Activated naive CD8-positive, alpha-beta T cell treated with anti-CD3 and anti-CD28 coated beads, Interleukin-2, amount 10 ng/mL, durations not matched to agents 7 days and 5 days (primary cell): ENCODE measurements at regions not wholly inside any gene's neighbourhood (a gene's known extent, or its start where the extent isn't known, plus 50 kb on each side); places are given as distances from the start of the nearest gene placed in this dataset.
A peak's percentile ranks its signal among the peaks of the same experiment; 100 is the strongest.
"Not testable (repeated sequence)": the region's sequence is repeated elsewhere in the genome, so short reads cannot be mapped to it uniquely, and the experiment has no call there.

Source experiments
- ATAC-seq: fragments of 150-1000 bp; cut with Tn5 transposase; one replicate; pipeline ENCODE4 v1.10.0; 2021; ENCODE audit warnings: low read depth, moderate library complexity
- POLR2A ChIA-PET: fragments of 350-600 bp; sonication (Branson Sonifier 250); formaldehyde crosslinking; loops from one replicate; lab custom pipeline; 2021; ENCODE audit warnings: antibody characterized with exemption; lab: Charles Lee
- DNase-seq: peaks from one replicate; pipeline ENCODE4 v3.0.0; 2021
- H3K27ac Mint-ChIP-seq: one replicate; pipeline ENCODE4 v1.8.0; 2022; ENCODE audit warnings: mild to moderate bottlenecking, mixed read lengths
- H3K27me3 Mint-ChIP-seq: one replicate; pipeline ENCODE4 v1.8.0; 2022; ENCODE audit warnings: mild to moderate bottlenecking, moderate library complexity, mixed read lengths
- H3K36me3 Mint-ChIP-seq: one replicate; pipeline ENCODE4 v1.8.0; 2021; ENCODE audit warnings: mild to moderate bottlenecking, mixed read lengths
- H3K4me1 Mint-ChIP-seq: one replicate; pipeline ENCODE4 v1.8.0; 2021; ENCODE audit warnings: mixed read lengths
- H3K4me3 Mint-ChIP-seq: one replicate; pipeline ENCODE4 v1.8.0; 2022; ENCODE audit warnings: mild to moderate bottlenecking, moderate library complexity, mixed read lengths
- H3K9me3 Mint-ChIP-seq: one replicate; pipeline ENCODE4 v1.8.0; 2021; ENCODE audit warnings: mixed read lengths

DNA sequence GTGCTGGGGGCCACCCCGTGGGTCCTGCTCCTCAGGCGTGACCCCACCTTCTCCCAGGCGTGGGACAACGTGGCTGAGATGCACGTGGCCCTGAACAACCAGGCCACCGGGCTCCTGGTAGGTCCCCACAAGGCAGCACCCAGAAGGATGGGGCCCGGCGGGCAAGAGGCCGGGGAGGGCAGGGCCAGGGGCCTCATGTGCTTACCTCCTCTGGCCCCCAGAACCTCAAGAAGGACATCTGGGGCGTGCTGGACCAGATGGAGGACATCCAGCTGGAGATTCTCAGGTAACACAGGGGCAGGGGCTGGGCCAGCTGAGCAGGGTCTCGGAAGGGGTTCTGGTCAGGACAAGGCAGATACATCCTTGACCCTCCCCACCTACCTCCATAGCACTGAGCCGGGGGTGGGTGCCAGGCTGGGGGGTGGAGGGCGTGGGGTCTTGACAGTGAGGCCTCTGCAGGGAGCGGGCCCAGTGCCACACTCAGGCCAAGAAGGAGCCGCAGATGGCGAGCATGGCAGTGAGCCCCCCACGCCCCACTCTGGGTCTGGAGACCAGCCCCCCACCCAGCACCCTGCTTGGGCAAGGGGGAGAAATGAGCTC, 186.3 kb downstream of the IGLL1 start:
- no peaks in the 10 kb centered on the region for H3K36me3 Mint-ChIP-seq
- H3K9me3 Mint-ChIP-seq = no peaks in the 10 kb centered on the region
- no peak for ATAC-seq
- H3K27me3 Mint-ChIP-seq = no peaks in the 10 kb centered on the region
- no peak for DNase-seq
- no peaks in the 10 kb centered on the region for H3K4me1 Mint-ChIP-seq
- H3K4me3 Mint-ChIP-seq = no peak overlapping the region
- POLR2A ChIA-PET = no interaction called here
- H3K27ac Mint-ChIP-seq = no peak overlapping the region

DNA sequence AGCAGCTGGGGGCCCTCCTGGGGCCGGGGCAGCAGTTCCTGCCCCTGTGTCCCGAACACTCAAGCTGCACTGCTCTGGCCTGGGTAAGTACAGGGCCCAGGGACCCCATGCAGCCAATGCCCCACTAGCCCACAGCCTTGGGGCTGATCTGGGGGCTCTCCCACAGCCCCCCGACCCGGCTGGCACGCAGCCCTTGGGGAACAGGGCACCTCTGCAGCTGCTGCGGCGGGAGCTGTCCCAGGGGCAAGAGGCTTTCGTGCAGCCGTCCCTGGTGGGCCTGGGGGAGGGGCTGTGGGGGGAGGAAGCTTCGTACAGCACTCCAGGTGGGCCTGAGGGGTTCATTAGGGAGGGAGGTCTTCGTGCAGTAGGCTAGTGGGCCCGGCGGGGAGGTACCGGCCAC, 186.9 kb downstream of the IGLL1 start:
- H3K36me3 Mint-ChIP-seq, ATAC-seq, H3K4me3 Mint-ChIP-seq, DNase-seq, H3K4me1 Mint-ChIP-seq, H3K27me3 Mint-ChIP-seq, POLR2A ChIA-PET, H3K9me3 Mint-ChIP-seq, H3K27ac Mint-ChIP-seq: not testable (repeated sequence)

DNA sequence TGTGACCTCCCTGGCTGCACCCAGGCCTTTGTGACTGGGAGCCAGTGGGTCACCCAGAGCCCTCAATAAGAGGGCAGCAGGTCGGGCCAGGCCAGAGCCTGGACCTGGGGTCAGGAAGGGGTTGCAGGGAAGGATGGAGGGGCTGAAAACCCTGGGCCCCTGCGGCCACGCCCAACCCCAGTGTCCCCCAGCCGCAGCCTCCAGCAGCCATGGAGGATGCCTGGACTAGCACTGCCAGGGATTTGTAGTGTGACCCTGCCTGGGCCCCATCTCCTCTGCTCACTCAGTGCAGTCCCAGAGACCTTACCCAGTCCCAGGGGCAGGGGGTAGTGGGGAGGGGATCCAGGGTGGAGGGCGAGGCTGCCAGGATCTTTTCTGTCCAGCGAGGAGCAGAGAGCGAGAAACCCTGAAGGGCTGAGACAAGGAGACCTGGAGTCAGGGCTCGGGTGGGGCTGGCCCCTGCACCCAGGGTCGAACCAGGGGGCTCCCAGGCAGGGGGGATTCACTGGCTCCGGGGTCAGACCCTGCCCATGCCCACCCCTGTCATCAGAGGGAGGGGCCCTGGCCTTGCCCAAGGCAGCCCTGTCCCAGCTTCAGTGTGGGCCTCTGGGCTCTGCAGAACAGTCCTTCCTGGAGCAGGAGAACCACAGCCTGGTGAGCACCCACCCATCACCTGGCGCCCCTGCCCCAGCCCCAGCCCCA, 187.5 kb downstream of the IGLL1 start:
- no peak overlapping the region for H3K4me3 Mint-ChIP-seq
- DNase-seq = no peak
- POLR2A ChIA-PET = no interaction called here
- no peak overlapping the region for H3K27ac Mint-ChIP-seq
- H3K4me1 Mint-ChIP-seq = no peaks in the 10 kb centered on the region
- H3K9me3 Mint-ChIP-seq = no peaks in the 10 kb centered on the region
- no peaks in the 10 kb centered on the region for H3K27me3 Mint-ChIP-seq
- no peak for ATAC-seq
- no peaks in the 10 kb centered on the region for H3K36me3 Mint-ChIP-seq

DNA sequence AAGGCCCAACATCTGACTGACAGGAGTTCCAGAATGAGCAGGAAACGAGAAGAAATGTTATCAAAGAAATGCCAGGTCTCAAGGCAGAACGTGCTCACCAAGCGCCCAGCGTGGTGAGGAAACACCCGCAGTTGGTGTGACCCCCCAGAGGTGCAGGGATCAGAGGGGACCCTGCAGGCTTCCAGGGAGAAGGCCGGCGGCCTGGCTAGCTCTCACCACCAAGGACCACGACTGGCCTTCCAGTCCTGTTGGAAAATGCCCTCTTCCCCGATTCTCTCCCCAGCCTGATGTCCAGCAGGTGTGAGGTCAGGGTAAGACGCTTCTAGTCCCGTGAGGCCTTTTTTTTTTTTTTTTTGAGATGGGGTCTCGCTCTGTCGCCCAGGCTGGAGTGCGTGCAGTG, 189.1 kb downstream of the IGLL1 start:
- no peak for DNase-seq
- Mint-ChIP-seq H3K4me1 (no peaks in the 10 kb centered on the region), H3K27me3 (no peaks in the 10 kb centered on the region), H3K4me3 (no peak overlapping the region), H3K9me3 (no peaks in the 10 kb centered on the region), H3K36me3 (no peaks in the 10 kb centered on the region), H3K27ac (no peak overlapping the region)
- no peak for ATAC-seq
- POLR2A ChIA-PET = no interaction called here

DNA sequence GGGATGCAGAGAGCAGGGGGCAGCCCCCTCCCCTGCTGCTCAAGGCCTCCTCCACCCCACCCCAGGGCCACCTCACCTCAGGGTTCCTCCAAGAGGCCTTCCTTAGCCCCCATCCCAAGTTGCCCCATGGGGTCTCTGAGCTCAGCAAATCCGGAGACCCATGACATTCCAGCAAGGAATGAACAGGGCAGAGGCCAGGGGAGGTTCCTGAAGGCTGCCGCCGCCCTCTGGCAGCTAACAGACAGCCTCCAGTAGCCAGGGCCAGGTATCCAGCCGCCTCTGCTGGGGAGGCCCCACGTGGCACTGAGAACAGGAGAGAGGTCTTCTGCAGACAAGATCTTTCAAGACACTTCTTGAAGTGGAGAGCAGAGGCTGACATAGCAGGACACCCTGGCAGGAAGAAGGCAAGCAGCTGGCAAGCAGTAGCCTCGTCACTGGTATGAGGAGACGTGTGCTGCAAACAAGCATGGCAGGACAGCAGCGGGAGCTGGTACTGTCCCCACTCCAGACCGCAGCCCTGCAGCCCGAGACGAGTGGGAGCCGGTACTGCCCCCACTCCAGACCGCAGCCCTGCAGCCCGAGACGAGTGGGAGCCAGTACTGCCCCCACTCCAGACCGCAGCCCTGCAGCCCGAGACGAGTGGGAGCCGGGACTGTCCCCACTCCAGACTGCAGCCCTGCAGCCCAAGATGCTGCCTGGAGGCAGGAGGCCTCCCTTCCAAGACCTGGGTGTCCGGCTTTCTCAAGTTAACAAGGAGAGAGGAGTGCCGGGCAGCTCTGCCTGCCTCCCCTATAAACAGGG, 190.6 kb downstream of the IGLL1 start:
- no peaks in the 10 kb centered on the region for H3K27me3 Mint-ChIP-seq
- POLR2A ChIA-PET = no interaction called here
- H3K36me3 Mint-ChIP-seq = no peaks in the 10 kb centered on the region
- no peaks in the 10 kb centered on the region for H3K9me3 Mint-ChIP-seq
- H3K4me3 Mint-ChIP-seq = no peak overlapping the region
- DNase-seq = no peak
- no peak overlapping the region for H3K27ac Mint-ChIP-seq
- H3K4me1 Mint-ChIP-seq = no peaks in the 10 kb centered on the region
- ATAC-seq = no peak

DNA sequence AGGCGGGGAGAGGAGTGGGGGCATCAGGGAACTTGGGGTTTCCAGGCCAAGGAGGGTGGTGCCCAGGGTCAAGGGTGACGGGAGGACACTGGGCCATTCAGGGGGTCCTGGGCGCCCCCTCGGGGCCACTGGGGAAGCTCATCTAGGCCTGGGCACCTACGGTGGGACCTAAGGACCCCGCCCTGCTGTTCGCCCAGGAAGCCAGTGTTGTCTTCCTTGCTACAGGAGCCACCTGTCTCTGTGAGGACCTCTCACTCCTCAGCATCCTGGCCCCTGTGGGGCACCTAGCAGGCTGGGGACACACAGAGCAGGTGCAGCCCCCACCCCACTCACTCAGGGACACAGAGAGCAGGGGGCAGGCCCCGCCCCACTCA, 191.6 kb downstream of the IGLL1 start:
- Mint-ChIP-seq H3K27me3 (peaks cover under 1% of the 10 kb centered on the region), H3K9me3 (no peaks in the 10 kb centered on the region), H3K4me1 (no peaks in the 10 kb centered on the region), H3K36me3 (no peaks in the 10 kb centered on the region), H3K27ac (no peak overlapping the region), H3K4me3 (no peak overlapping the region)
- POLR2A ChIA-PET = no interaction called here
- no peak for ATAC-seq
- no peak for DNase-seq

DNA sequence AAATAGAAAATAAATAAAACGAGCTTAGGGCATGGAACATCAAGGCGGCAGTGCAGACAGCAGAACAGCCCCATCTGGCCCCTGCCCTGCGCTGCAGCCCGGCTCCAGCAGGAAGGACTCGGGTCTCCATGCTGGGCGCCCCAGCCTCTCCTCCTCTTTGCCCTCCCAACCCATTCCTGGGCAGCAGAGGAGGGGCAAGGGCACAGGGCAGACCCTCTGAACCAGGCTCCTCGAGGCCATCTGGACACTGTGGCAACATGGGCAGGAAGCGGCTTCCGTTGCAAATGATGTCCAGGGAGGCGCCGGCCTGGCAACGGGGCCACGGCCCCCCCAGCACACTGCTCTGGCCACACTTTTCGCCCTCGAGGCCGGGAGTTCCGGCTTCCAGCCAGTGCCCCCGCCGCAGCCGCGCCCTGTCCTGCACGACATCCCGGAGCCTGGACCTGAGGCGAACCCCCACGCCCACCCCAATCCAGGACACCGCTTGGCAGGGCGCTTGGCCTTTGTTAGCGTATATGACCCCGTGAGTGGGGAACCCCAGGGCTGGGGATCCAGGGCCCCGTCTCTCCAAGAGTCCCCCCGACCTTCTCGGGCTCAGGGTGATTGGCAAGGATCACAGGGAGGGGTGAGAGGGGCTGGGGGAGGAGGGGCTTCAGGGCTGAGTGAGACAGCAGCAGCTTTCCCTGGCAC, 192.1 kb downstream of the IGLL1 start:
- H3K27me3 Mint-ChIP-seq = peaks cover 2% of the 10 kb centered on the region
- ATAC-seq = no peak
- no peak overlapping the region for H3K27ac Mint-ChIP-seq
- POLR2A ChIA-PET = no interaction called here
- no peaks in the 10 kb centered on the region for H3K4me1 Mint-ChIP-seq
- H3K9me3 Mint-ChIP-seq = no peaks in the 10 kb centered on the region
- no peaks in the 10 kb centered on the region for H3K36me3 Mint-ChIP-seq
- no peak overlapping the region for H3K4me3 Mint-ChIP-seq
- no peak for DNase-seq

DNA sequence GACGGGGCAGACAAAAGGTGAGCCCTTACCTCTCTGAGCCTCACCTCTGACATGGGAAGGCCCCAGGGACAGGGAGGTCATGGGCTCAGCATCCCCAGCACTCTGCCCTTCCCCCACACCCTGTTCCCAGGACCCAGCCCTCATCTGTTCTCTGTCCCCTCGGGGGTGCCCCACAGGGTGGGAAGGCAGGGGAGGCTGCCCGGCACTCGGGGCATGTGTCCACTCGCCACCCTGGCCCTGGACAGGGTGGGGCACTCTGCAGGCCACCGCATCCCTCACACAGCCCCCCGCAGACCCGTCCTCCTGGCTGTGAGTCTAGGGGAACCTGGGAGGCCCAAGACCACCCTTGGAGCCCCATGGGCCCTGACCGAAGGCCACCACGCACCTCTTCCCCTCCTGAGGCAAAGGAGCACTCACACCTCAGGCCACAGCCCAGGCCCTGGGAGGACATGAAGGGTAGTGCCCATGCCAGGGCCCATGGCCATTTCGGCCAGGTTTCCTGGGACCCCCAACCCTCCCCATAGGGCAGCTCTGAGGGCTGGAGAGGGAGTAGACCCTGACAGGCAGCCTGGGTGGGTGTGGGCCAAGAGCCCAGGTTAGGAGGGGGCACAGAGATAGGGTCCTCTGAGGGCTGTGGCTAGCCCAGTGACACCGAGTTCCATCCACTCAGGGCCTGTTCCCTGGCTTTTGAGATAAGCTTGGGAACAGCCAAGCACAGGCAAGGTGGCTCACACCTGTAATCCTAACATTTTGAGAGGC, 193.1 kb downstream of the IGLL1 start:
- H3K27me3 Mint-ChIP-seq = peaks cover 2% of the 10 kb centered on the region
- DNase-seq = no peak
- no peaks in the 10 kb centered on the region for H3K4me1 Mint-ChIP-seq
- POLR2A ChIA-PET = no interaction called here
- ATAC-seq = no peak
- no peak overlapping the region for H3K27ac Mint-ChIP-seq
- H3K36me3 Mint-ChIP-seq = no peaks in the 10 kb centered on the region
- H3K4me3 Mint-ChIP-seq = no peak overlapping the region
- no peaks in the 10 kb centered on the region for H3K9me3 Mint-ChIP-seq

DNA sequence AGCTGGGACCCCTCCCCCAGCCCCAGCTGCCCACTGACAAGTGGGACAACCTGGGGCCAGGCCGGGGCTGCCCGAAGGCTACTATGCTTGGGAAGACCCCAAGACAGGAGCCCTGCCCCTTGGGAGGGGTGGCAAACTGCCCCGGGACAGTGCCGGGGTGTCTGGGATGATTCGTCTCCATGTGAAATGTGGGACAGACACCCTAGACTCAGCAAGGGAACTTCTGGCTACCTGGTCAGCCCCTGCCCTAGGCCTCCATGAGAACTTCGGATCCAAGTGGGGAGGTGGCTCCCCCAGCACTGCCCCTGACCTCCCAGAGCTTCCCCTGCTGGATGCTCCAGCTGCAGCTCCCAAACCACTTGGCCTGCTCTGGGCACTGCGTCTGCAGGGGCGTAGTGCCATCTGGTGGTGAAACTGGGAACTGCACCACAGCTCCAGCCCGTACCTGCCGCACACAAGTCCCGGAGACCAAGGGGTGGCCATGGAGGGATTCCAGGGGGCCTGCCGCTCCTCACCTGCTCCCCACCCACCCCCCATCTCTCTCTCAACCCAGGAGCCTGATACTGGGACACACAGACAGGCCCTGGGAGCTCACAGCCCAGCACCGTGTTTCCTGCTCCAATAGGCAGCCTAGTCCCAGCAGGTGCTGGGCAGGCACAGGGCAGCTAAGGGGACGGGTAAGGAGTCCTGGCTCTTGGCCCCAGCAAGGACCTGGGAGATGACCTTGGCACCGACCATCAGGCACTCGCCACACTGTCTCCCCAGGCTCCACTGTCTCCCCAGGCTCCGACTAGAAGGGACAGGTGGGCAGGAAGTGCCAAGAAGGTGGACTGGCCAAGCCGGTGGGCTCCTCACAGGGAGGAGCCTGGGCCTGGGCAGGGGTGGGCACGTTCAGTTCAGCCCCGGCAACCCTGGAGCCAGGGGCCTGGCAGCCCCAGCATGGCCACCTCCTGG, 194.1 kb downstream of the IGLL1 start:
- no peaks in the 10 kb centered on the region for H3K36me3 Mint-ChIP-seq
- ATAC-seq (peak; percentile 77), DNase-seq (peak; percentile 86)
- H3K4me3 Mint-ChIP-seq = no peak overlapping the region
- no peaks in the 10 kb centered on the region for H3K4me1 Mint-ChIP-seq
- no peak overlapping the region for H3K27ac Mint-ChIP-seq
- no peaks in the 10 kb centered on the region for H3K9me3 Mint-ChIP-seq
- peaks cover 2% of the 10 kb centered on the region for H3K27me3 Mint-ChIP-seq
- POLR2A ChIA-PET = no interaction called here

DNA sequence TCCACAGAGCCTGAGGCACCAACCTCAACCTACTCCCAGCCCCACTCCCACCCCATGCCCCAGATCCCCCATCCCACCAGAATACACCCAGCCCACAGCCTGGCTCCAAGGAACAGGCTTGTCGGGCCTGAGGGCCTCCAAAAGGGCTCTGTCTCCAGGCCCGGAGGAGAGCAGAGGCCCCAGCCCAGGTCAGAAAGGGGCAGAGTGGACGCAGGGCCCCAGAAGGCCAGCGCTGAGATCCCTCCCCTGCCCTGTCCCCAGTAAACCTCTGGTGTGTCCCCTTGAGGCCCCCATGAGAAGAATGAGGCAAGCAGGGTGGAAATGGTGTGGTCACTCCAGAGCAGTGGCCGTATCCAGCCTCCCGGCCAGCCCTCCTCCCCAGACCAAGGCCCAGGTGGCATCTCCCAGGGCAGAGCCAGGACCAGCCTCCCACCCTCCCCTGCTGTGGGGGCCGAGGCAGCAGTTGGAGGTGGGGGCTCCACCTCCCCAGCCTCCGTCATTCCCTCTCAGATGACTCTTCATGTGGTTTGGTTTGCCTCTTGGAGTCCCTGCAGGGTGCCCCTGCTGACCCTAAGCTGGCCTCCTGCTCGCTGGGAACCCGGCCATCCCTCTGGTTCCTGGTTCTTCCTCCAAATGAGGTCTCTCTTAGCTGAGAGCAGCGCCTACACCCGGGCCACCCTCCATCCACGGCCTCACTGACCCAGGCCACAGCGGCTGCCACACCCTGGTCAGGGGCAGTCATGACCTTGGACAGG, 195.0 kb downstream of the IGLL1 start:
- no peaks in the 10 kb centered on the region for H3K36me3 Mint-ChIP-seq
- no peak overlapping the region for H3K27ac Mint-ChIP-seq
- no peak for ATAC-seq
- H3K27me3 Mint-ChIP-seq = peaks cover 2% of the 10 kb centered on the region
- H3K9me3 Mint-ChIP-seq = no peaks in the 10 kb centered on the region
- H3K4me3 Mint-ChIP-seq = no peak overlapping the region
- H3K4me1 Mint-ChIP-seq = no peaks in the 10 kb centered on the region
- POLR2A ChIA-PET = no interaction called here
- no peak for DNase-seq

DNA sequence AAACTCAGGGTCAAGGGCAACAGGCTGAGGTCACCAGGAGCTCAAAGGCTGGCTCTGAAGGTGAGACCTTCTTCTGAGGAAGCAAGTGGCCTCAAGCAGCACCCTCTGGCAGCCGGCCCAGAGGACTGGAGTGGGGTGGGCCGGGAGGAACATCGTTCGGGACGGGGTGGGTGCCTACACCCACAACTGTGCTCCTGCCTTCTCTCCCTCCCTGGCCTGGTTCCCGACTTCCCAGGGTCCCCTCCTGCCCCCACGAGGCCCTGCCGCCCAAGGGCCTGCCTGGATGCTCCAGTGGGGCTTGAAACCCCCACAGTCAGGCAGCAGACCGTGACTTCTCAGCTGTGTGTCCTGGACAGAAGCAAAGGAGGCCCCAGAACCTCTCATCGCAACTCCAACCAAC, 195.7 kb downstream of the IGLL1 start:
- Mint-ChIP-seq H3K27me3 (peaks cover 2% of the 10 kb centered on the region), H3K27ac (no peak overlapping the region), H3K4me3 (no peak overlapping the region), H3K9me3 (no peaks in the 10 kb centered on the region), H3K4me1 (no peaks in the 10 kb centered on the region), H3K36me3 (no peaks in the 10 kb centered on the region)
- DNase-seq (no peak), ATAC-seq (no peak)
- POLR2A ChIA-PET = no interaction called here
